ENCODE measurements at regions not wholly inside any gene's neighbourhood (a gene's known extent, or its start where the extent isn't known, plus 50 kb on each side); places are given as distances from the start of the nearest gene placed in this dataset.

- intact Hi-C loops (cut with DNase I): no loop called here
Observed at GRCh38 chr7:84624927-84625326, 430.3 kb upstream of the SEMA3A start.

GRCh38 chr7:84624527-84624926, 429.9 kb upstream of the SEMA3A start:
- WGBS, 4 donors: 63 to 69% (median 65%) methylated on average over 1 of the region's 1 CpG
- H3K27ac ChIP-seq: no peak overlapping the region
- intact Hi-C loops (cut with DNase I): no loop called here
- H3K27me3 ChIP-seq: no peaks in the 10 kb centered on the region
- no peaks in the 10 kb centered on the region for H3K9me3 ChIP-seq
- no peak for TF ChIP-seq CTCF (IDR thresholded peaks at IDR 0.05)
- no peak for TF ChIP-seq POLR2A (IDR thresholded peaks at IDR 0.05)
- H3K36me3 ChIP-seq: no peaks in the 10 kb centered on the region
- DNase-seq (no peak), ATAC-seq (no peak)
- H3K4me1 ChIP-seq: no peaks in the 10 kb centered on the region
- no peak overlapping the region for H3K4me3 ChIP-seq

More at GRCh38 chr7:84624927-84625326, 430.3 kb upstream of the SEMA3A start:
- TF ChIP-seq CTCF (IDR thresholded peaks at IDR 0.05) (no peak), POLR2A (IDR thresholded peaks at IDR 0.05) (no peak)
- H3K4me1 ChIP-seq: no peaks in the 10 kb centered on the region
- no peak overlapping the region for H3K4me3 ChIP-seq
- 85 to 92% (median 87%) methylated on average over 2 of the region's 2 CpGs for WGBS, 4 donors
- no peaks in the 10 kb centered on the region for H3K36me3 ChIP-seq
- H3K9me3 ChIP-seq: no peaks in the 10 kb centered on the region
- DNase-seq (no peak), ATAC-seq (no peak)
- H3K27ac ChIP-seq: no peak overlapping the region
- no peaks in the 10 kb centered on the region for H3K27me3 ChIP-seq

- no peaks in the 10 kb centered on the region for H3K36me3 ChIP-seq
- intact Hi-C loops (cut with DNase I): no loop called here
- no peak overlapping the region for H3K4me3 ChIP-seq
- ATAC-seq: no peak
- no peak for DNase-seq
- no peaks in the 10 kb centered on the region for H3K27me3 ChIP-seq
- whole genome bisulfite sequencing, 4 donors: 84 to 88% (median 87%) methylated on average over 4 of the region's 4 CpGs
- no peaks in the 10 kb centered on the region for H3K9me3 ChIP-seq
- H3K4me1 ChIP-seq: no peaks in the 10 kb centered on the region
- TF ChIP-seq POLR2A (IDR thresholded peaks at IDR 0.05) (no peak), CTCF (IDR thresholded peaks at IDR 0.05) (no peak)
- H3K27ac ChIP-seq: no peak overlapping the region
Observed at GRCh38 chr7:84617265-84618030, 422.9 kb upstream of the SEMA3A start.

GRCh38 chr7:84614821-84615501, 420.4 kb upstream of the SEMA3A start:
- Histone ChIP-seq H3K9me3 (no peaks in the 10 kb centered on the region), H3K4me3 (no peak overlapping the region), H3K4me1 (no peaks in the 10 kb centered on the region), H3K36me3 (no peaks in the 10 kb centered on the region), H3K27me3 (no peaks in the 10 kb centered on the region), H3K27ac (no peak overlapping the region)
- DNase-seq: no peak
- no peak for ATAC-seq
- no peak for TF ChIP-seq POLR2A (IDR thresholded peaks at IDR 0.05)
- TF ChIP-seq CTCF (IDR thresholded peaks at IDR 0.05): peak in 3 of 12 donors; percentile 10 to 19 (median 18)
- intact Hi-C loops (cut with DNase I): no loop called here
